ENCODE measurements at regions not wholly inside any gene's neighbourhood (a gene's known extent, or its start where the extent isn't known, plus 50 kb on each side); places are given as distances from the start of the nearest gene placed in this dataset.

DNA sequence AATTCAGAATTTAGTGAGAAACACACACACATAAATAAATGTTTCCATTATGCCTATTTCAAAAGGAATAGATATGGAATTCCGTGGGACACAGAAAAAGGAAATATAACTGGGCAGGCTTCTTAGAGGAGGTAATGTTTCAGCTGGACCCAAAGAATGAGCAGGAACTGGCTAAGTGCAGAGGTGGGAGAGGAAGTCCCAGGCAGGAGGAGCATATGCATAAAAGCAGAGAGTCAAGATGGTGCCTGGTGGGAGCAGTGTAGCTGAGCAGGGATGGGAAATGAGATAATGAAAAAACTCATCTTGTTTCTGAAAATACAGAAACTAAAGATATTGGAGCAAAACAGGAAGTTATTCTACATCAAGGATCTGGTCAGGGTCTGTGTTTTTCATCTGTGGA is 115.2 kb upstream of the MAGI3 start:
- Histone ChIP-seq H2BK12ac (ENCODE audit: insufficient read length, low read depth, low read length) (no peak overlapping the region), H3K79me2 (ENCODE audit: insufficient read depth, low read length) (no peaks in the 10 kb centered on the region), H3T11ph (ENCODE audit: low read length) (no peak overlapping the region), H3K9me3 (ENCODE audit: control insufficient read depth, low read depth, low read length) (no peaks in the 10 kb centered on the region), H4K91ac (ENCODE audit: insufficient read length, low read depth, low read length) (no peak overlapping the region), H3K4me1 (ENCODE audit: insufficient read depth, low read length) (no peaks in the 10 kb centered on the region), H3K23ac (ENCODE audit: insufficient read length, low read depth, low read length) (no peak overlapping the region), H2BK120ac (ENCODE audit: low read depth, low read length, poor library complexity, severe bottlenecking) (no peak overlapping the region), H4K5ac (ENCODE audit: insufficient read length, low read depth, low read length) (no peak overlapping the region), H3K27ac (ENCODE audit: insufficient read length, low read depth, low read length) (no peak overlapping the region), H3K4ac (ENCODE audit: low read depth, low read length) (no peak overlapping the region), H3K18ac (ENCODE audit: insufficient read length, low read depth, low read length) (no peak overlapping the region), H2AFZ (ENCODE audit: low read length) (no peak overlapping the region), H3K79me1 (ENCODE audit: insufficient read depth, low read depth, low read length, poor library complexity, severe bottlenecking) (no peaks in the 10 kb centered on the region), H3K9ac (ENCODE audit: extremely low read depth, insufficient read length, low read length) (no peak overlapping the region), H3K27me3 (ENCODE audit: insufficient read depth, low read length) (no peaks in the 10 kb centered on the region), H2BK15ac (ENCODE audit: low read depth, low read length) (no peak overlapping the region), H4K20me1 (ENCODE audit: control insufficient read depth, insufficient read depth, insufficient read length) (no peaks in the 10 kb centered on the region), H3K14ac (ENCODE audit: insufficient read depth, low read length) (no peak overlapping the region), H2AK5ac (ENCODE audit: insufficient read length, low read length) (no peak overlapping the region), H4K8ac (replicated peaks; ENCODE audit: insufficient read length, low read depth, low read length) (no peak overlapping the region), H2BK20ac (ENCODE audit: low read depth, low read length, poor library complexity, severe bottlenecking) (no peak overlapping the region), H2BK5ac (ENCODE audit: insufficient read length, low read length) (no peak overlapping the region), H3K4me2 (ENCODE audit: insufficient read depth, insufficient read length, low read length) (no peak overlapping the region), H3K23me2 (ENCODE audit: insufficient read length, low read depth, low read length, poor library complexity, severe bottlenecking) (no peaks in the 10 kb centered on the region), H3K56ac (ENCODE audit: insufficient read length, low read depth, low read length) (no peak overlapping the region)
- H3K4me1 Mint-ChIP-seq = peaks cover 25 to 29% of the 10 kb centered on the region in 2 experiments
- no CpG with 5 or more reads among the region's 1 CpG for WGBS (ENCODE audit: extremely low coverage, insufficient read length, low lambda C conversion rate)
- H3K9me3 Mint-ChIP-seq = peaks cover 0 to 3% of the 10 kb centered on the region in 2 experiments; a peak in 1 of 5 replicates
- no peak overlapping the region for H3K27ac Mint-ChIP-seq
- TF ChIP-seq, protein P1, sequence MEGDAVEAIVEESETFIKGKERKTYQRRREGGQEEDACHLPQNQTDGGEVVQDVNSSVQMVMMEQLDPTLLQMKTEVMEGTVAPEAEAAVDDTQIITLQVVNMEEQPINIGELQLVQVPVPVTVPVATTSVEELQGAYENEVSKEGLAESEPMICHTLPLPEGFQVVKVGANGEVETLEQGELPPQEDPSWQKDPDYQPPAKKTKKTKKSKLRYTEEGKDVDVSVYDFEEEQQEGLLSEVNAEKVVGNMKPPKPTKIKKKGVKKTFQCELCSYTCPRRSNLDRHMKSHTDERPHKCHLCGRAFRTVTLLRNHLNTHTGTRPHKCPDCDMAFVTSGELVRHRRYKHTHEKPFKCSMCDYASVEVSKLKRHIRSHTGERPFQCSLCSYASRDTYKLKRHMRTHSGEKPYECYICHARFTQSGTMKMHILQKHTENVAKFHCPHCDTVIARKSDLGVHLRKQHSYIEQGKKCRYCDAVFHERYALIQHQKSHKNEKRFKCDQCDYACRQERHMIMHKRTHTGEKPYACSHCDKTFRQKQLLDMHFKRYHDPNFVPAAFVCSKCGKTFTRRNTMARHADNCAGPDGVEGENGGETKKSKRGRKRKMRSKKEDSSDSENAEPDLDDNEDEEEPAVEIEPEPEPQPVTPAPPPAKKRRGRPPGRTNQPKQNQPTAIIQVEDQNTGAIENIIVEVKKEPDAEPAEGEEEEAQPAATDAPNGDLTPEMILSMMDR (conservative IDR thresholded peaks at IDR 0.05) = no peak
- DNase-seq = no peak
- no peaks in the 10 kb centered on the region for H3K36me3 Mint-ChIP-seq (ENCODE audit: insufficient read depth in 1 of 3, low read depth in 3 of 3)
- H3K27me3 Mint-ChIP-seq (ENCODE audit: low read depth) = peaks cover 32% of the 10 kb centered on the region
- no peak overlapping the region for H3K4me3 Mint-ChIP-seq
